H9 (cell line): ENCODE measurements at regions not wholly inside any gene's neighbourhood (a gene's known extent, or its start where the extent isn't known, plus 50 kb on each side); places are given as distances from the start of the nearest gene placed in this dataset.

Source experiments
- DNase-seq: peaks from one replicate; pipeline ENCODE4 v3.0.0-alpha.2; 2017
- H2AFZ ChIP-seq: one replicate; pipeline ENCODE4 v1.6.1; 2013; ENCODE audit warnings: mild to moderate bottlenecking, low read length, control low read depth, moderate library complexity
- H2AK5ac ChIP-seq: 2 replicates; pipeline ENCODE4 v1.6.1; 2013; ENCODE audit warnings: low read length, control low read depth, mixed read lengths; ENCODE audit not compliant: insufficient read length
- H2BK120ac ChIP-seq: one replicate; pipeline ENCODE4 v1.6.1; 2013; ENCODE audit warnings: low read depth, mild to moderate bottlenecking, low read length, control low read depth, inconsistent platforms; ENCODE audit not compliant: poor library complexity, severe bottlenecking
- H2BK12ac ChIP-seq: 2 replicates; pipeline ENCODE4 v1.6.1; 2013; ENCODE audit warnings: low read length, control low read depth, mixed read lengths, low read depth; ENCODE audit not compliant: insufficient read length
- H2BK15ac ChIP-seq: 2 replicates; pipeline ENCODE4 v1.6.1; 2013; ENCODE audit warnings: low read depth, low read length, control low read depth
- H2BK20ac ChIP-seq: one replicate; pipeline ENCODE4 v1.6.1; 2013; ENCODE audit warnings: low read depth, mild to moderate bottlenecking, low read length, control low read depth, inconsistent platforms; ENCODE audit not compliant: poor library complexity, severe bottlenecking
- H2BK5ac ChIP-seq: 2 replicates; pipeline ENCODE4 v1.6.1; 2013; ENCODE audit warnings: low read length, control low read depth, mixed read lengths; ENCODE audit not compliant: insufficient read length
- H3K14ac ChIP-seq: 2 replicates; pipeline ENCODE4 v1.6.1; 2013; ENCODE audit warnings: low read length, control low read depth; ENCODE audit not compliant: insufficient read depth
- H3K18ac ChIP-seq: 2 replicates; pipeline ENCODE4 v1.6.1; 2013; ENCODE audit warnings: low read depth, mild to moderate bottlenecking, mixed read lengths, low read length, control low read depth; ENCODE audit not compliant: insufficient read length
- H3K23ac ChIP-seq: 2 replicates; pipeline ENCODE4 v1.6.1; 2013; ENCODE audit warnings: low read length, control low read depth, mixed read lengths, low read depth; ENCODE audit not compliant: insufficient read length
- H3K23me2 ChIP-seq: 2 replicates; pipeline ENCODE4 v1.6.1; 2013; ENCODE audit warnings: low read depth, mild to moderate bottlenecking, mixed read lengths, low read length, control low read depth; ENCODE audit not compliant: insufficient read length, poor library complexity, severe bottlenecking
- H3K27ac ChIP-seq: 2 replicates; pipeline ENCODE4 v1.5.1; 2013; ENCODE audit warnings: low read length, control low read depth, mixed read lengths, low read depth; ENCODE audit not compliant: insufficient read length
- H3K27me3 ChIP-seq: 2 replicates; pipeline ENCODE4 v1.6.1; 2013; ENCODE audit warnings: low read length, control low read depth, inconsistent platforms; ENCODE audit not compliant: insufficient read depth
- H3K4ac ChIP-seq: 2 replicates; pipeline ENCODE4 v1.6.1; 2013; ENCODE audit warnings: low read depth, mild to moderate bottlenecking, control low read depth, inconsistent platforms, low read length, moderate library complexity
- H3K4me1 ChIP-seq: 2 replicates; pipeline ENCODE4 v1.6.1; 2013; ENCODE audit warnings: low read length, control low read depth, inconsistent platforms; ENCODE audit not compliant: insufficient read depth
- H3K4me2 ChIP-seq: 2 replicates; pipeline ENCODE4 v1.6.1; 2013; ENCODE audit warnings: low read length, control low read depth, mixed read lengths; ENCODE audit not compliant: insufficient read length, insufficient read depth
- H3K56ac ChIP-seq: 2 replicates; pipeline ENCODE4 v1.6.1; 2013; ENCODE audit warnings: low read depth, mild to moderate bottlenecking, mixed read lengths, low read length, control low read depth; ENCODE audit not compliant: insufficient read length
- H3K79me1 ChIP-seq: 2 replicates; pipeline ENCODE4 v1.6.1; 2013; ENCODE audit warnings: low read depth, mild to moderate bottlenecking, moderate library complexity, low read length, control low read depth, inconsistent platforms; ENCODE audit not compliant: insufficient read depth, poor library complexity, severe bottlenecking
- H3K79me2 ChIP-seq: 2 replicates; pipeline ENCODE4 v1.6.1; 2013; ENCODE audit warnings: low read length, control low read depth, inconsistent platforms; ENCODE audit not compliant: insufficient read depth
- H3K9ac ChIP-seq: 2 replicates; pipeline ENCODE4 v1.6.1; 2013; ENCODE audit warnings: low read length, control low read depth, mixed read lengths; ENCODE audit not compliant: insufficient read length; ENCODE audit errors: extremely low read depth
- H3K9me3 ChIP-seq: one replicate; pipeline ENCODE4 v1.6.1; 2013; ENCODE audit warnings: low read depth, low read length, inconsistent platforms; ENCODE audit not compliant: control insufficient read depth
- H3T11ph ChIP-seq: one replicate; pipeline ENCODE4 v1.6.1; 2013; ENCODE audit warnings: mild to moderate bottlenecking, low read length, control low read depth, inconsistent platforms
- H4K20me1 ChIP-seq: one replicate; pipeline ENCODE4 v1.6.1; 2013; ENCODE audit not compliant: control insufficient read depth, insufficient read length, insufficient read depth
- H4K5ac ChIP-seq: 2 replicates; pipeline ENCODE4 v1.6.1; 2013; ENCODE audit warnings: low read depth, mild to moderate bottlenecking, mixed read lengths, low read length, control low read depth; ENCODE audit not compliant: insufficient read length
- H4K8ac ChIP-seq: replicated peaks from 2 replicates; pipeline ENCODE4 v1.6.1; 2013; ENCODE audit warnings: low read length, control low read depth, mixed read lengths, low read depth; ENCODE audit not compliant: insufficient read length
- H4K91ac ChIP-seq: 2 replicates; pipeline ENCODE4 v1.6.1; 2013; ENCODE audit warnings: low read depth, mild to moderate bottlenecking, moderate library complexity, mixed read lengths, low read length, control low read depth; ENCODE audit not compliant: insufficient read length
- H3K27ac Mint-ChIP-seq, 3 experiments: 2 replicates in 2 of 3; 3 replicates in 1 of 3; pipeline ENCODE4 v1.8.0; 2020 to 2021; ENCODE audit warnings: mixed read lengths in 3 of 3, mild to moderate bottlenecking in 1 of 3, moderate library complexity in 1 of 3
- H3K27me3 Mint-ChIP-seq: 2 replicates; pipeline ENCODE4 v1.8.0; 2021; ENCODE audit warnings: low read depth, mild to moderate bottlenecking, moderate library complexity, mixed read lengths
- H3K36me3 Mint-ChIP-seq, 3 experiments: 2 replicates in 2 of 3; 3 replicates in 1 of 3; pipeline ENCODE4 v1.8.0; 2020 to 2021; ENCODE audit warnings: low read depth in 3 of 3, mixed read lengths in 3 of 3; ENCODE audit not compliant: insufficient read depth in 1 of 3
- H3K4me1 Mint-ChIP-seq, 2 experiments: 2 replicates each; pipeline ENCODE4 v1.8.0; 2020; ENCODE audit warnings: mixed read lengths in 2 of 2
- H3K4me3 Mint-ChIP-seq, 2 experiments: 2 replicates in 1 of 2; 3 replicates in 1 of 2; pipeline ENCODE4 v1.8.0; 2020 to 2021; ENCODE audit warnings: mild to moderate bottlenecking in 2 of 2, mixed read lengths in 2 of 2, moderate library complexity in 1 of 2
- H3K9me3 Mint-ChIP-seq, 2 experiments: 2 replicates in 1 of 2; 3 replicates in 1 of 2; pipeline ENCODE4 v1.8.0; 2020; ENCODE audit warnings: mild to moderate bottlenecking in 2 of 2, mixed read lengths in 2 of 2, moderate library complexity in 1 of 2
- CTCF ChIP-seq: fragments of 200-600 bp; sonication (generic); conservative IDR thresholded peaks from 3 replicates; pipeline ENCODE4 v1.8.0; 2021; ENCODE audit warnings: antibody characterized with exemption, mild to moderate bottlenecking
- WGBS: extraction: QIAGEN DNeasy Blood & Tissue Kit; methylation state at CpG from one replicate; pipeline ENCODE4 v1.1.7; 2013; ENCODE audit warnings: missing lambda C conversion rate, low lambda C conversion rate, mixed read lengths; ENCODE audit not compliant: insufficient read length; ENCODE audit errors: extremely low coverage; 5-methylcytosine and 5-hydroxymethylcytosine counted together

- no peaks in the 10 kb centered on the region for H3K36me3 Mint-ChIP-seq
- peaks cover 3% of the 10 kb centered on the region for H3K27me3 Mint-ChIP-seq
- H3K4me1 Mint-ChIP-seq = peaks cover 0 to 2% of the 10 kb centered on the region in 2 experiments; a peak in 3 of 4 replicates
- Histone ChIP-seq H2BK15ac (no peak overlapping the region), H2BK20ac (no peak overlapping the region), H3K4me2 (no peak overlapping the region), H2AK5ac (no peak overlapping the region), H3K27ac (no peak overlapping the region), H4K20me1 (no peaks in the 10 kb centered on the region), H3K4me1 (no peaks in the 10 kb centered on the region), H4K5ac (no peak overlapping the region), H2AFZ (no peak overlapping the region), H3K9me3 (no peaks in the 10 kb centered on the region), H4K91ac (no peak overlapping the region), H3K79me2 (no peaks in the 10 kb centered on the region), H3K14ac (no peak overlapping the region), H3K79me1 (no peaks in the 10 kb centered on the region), H4K8ac (no peak overlapping the region), H3K23me2 (no peaks in the 10 kb centered on the region), H3T11ph (no peak overlapping the region), H3K4ac (no peak overlapping the region), H3K9ac (no peak overlapping the region), H2BK5ac (no peak overlapping the region), H3K23ac (no peak overlapping the region), H2BK120ac (no peak overlapping the region), H3K27me3 (no peaks in the 10 kb centered on the region), H2BK12ac (no peak overlapping the region), H3K56ac (no peak overlapping the region), H3K18ac (no peak overlapping the region)
- WGBS = no CpG with 5 or more reads among the region's 5 CpGs
- H3K9me3 Mint-ChIP-seq = no peaks in the 10 kb centered on the region
- TF ChIP-seq CTCF = no peak
- H3K27ac Mint-ChIP-seq = no peak overlapping the region
- no peak overlapping the region for H3K4me3 Mint-ChIP-seq
- DNase-seq = no peak
These were observed 76.9 kb upstream of the EXOC1L start for GRCh38 chr4:55742655-55743202.
